ENCODE measurements at regions not wholly inside any gene's neighbourhood (a gene's known extent, or its start where the extent isn't known, plus 50 kb on each side); places are given as distances from the start of the nearest gene placed in this dataset.
"Not testable (repeated sequence)": the region's sequence is repeated elsewhere in the genome, so short reads cannot be mapped to it uniquely, and the experiment has no call there.

GRCh38 chr4:171308661-171309060 lies 504.5 kb upstream of the GALNTL6 start:
- no peak for DNase-seq

DNA sequence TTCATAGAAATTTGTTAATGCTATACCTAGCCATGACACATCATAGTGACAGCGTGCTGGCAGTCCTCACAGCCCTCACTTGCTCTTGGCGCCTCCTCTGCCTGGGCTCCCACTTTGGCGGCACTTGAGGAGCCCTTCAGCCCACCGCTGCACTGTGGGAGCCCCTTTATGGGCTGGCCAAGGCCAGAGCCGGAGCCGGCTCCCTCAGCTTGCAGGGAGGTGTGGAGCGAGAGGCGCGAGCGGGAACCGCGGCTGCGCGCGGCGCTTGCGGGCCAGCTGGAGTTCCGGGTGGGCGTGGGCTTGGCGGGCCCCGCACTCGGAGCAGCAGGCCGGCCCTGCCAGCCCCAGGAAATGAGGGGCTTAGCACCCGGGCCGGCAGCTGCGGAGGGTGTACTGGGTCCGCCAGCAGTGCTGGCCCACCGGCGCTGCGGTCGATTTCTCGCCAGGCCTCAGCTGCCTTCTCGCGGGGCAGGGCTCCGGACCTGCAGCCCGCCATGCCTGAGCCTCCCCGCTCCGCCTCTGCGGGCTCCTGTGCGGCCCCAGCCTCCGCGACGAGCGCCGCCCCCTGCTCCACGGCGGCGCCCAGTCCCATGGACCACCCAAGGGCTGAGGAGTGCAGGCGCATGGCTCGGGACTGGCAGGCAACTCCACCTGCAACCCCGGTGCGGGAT lies 515.0 kb upstream of the GALNTL6 start:
- DNase-seq, result not testable (repeated sequence)

- no peak for DNase-seq
Measured at GRCh38 chr4:171288816-171289432, 524.3 kb upstream of the GALNTL6 start.

DNA sequence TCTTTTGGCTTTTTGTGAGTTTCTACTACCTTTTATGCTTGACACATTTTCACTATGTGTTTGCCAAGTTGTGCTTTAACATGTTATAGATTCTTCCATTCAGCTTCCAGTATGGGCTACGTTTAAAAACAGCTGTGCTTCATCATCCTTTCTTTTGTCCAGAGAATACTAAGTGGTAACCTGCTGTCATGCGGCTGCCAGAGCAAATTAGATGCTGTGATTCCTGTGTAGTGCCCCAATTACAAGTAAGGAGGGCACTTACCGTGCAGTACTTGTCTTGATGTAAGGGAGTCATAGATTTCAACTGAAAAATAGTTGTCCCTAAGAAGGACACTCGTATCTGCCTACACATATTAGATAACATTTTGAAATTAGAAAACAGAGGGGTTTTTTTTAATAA lies 531.8 kb upstream of the GALNTL6 start:
- no peak for DNase-seq

DNA sequence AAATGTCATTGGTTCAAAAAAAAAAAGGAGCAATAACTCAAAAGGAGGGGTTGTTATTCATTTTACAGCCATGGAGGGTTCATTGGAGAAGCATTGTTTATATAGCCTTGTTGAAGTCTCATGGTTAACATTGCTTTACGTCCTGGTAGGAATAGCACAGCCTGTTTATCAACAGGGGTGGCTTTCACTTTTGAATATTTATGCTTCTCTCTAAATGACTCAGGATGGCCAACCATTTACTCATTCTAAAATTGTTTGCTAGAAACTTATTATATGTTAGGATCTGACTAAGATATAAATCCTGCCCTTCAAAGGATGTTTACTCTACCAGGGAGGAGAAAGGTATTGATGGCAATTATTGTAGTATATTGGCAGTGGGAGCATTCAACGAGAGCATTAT lies 534.1 kb upstream of the GALNTL6 start:
- no peak for DNase-seq

DNA sequence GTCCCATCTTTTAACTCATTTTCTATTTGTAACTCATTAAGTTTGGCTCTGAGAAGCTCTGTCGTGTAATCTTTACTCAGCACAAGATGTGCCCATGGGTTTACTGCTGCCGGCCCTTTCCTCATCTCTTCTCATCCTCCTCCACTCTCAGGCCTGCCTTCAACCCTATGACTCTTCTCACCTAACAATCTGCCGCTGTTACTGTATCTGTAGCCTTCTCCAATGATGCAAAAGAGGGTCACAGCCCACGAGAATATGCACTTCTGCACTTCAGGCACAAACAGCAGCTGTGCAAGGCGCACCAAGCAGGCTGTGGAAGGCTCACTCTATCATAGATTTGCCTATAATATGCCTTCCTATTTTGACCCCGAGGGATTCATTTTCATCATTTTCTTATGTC lies 546.5 kb upstream of the GALNTL6 start:
- DNase-seq, result no peak

DNA sequence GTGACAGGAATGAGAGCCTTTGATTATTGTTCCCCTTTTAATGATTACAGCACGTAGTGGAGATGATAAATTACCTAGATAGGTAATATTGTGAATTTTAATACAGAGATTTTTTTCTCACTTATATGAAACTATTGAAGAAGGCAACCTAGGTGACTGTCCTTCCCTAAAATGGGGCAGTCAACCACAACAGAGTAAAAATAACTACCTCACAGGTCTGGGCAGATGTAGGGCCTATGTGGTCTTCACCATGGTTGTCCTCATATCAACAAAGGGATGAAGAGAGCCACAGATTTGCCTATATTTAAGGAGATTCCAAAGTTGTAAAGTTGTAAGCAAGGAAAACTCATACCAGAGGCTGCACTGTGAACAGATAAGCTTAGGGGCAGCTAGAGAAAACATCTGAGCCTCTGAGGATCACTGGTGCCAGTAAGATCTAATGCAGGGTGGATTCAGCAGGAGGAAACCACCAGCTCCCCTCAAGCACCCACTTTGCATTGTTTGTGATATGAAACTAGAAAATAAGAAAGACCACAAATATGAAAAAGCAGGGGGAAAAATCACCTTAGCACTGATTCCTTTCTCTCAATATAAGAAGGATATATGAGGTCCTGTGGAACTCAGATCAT lies 547.9 kb upstream of the GALNTL6 start:
- no peak for DNase-seq

DNA sequence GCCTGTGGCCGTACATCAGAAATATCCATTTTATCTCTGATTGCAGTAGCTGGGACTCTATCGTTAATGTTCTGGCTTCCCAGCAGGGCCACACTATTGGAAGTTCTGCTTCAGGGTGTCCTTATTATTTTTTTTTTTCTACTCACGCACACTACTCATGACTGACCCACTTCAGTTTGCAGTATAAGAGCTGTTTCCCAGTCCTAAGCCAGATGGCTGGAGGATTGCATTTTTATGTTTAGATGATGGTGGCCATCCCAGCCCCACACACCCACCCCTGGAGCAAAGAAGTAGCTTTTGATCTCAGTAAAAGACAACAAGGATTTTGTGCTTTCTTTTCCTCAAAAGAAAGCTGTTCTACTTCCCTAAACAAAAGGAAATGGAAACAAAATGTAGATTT lies 557.0 kb upstream of the GALNTL6 start:
- no peak for DNase-seq

DNA sequence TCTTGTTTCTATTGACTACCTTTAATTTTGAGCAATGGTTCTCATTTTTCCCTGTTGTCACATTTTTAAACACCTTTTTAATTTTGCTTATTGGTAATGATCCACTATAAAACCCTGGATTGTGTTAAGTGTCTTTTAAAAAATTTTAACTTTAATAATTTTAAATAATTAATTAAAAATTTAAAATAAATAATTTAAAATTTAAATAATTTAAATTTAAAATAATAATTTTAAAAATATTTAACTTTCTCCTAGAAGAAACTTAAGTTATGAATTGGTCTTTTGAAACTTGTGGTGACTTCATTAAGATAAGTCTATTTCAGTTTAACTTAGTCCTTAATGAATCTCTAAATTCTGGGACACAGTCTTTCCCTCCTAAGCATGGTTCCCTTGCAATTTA lies 566.3 kb upstream of the GALNTL6 start:
- DNase-seq, result no peak

- DNase-seq, result no peak
Measured at GRCh38 chr4:171242831-171243230, 570.4 kb upstream of the GALNTL6 start.

- no peak for DNase-seq
Measured at GRCh38 chr4:171239196-171239595, 574.0 kb upstream of the GALNTL6 start.

DNA sequence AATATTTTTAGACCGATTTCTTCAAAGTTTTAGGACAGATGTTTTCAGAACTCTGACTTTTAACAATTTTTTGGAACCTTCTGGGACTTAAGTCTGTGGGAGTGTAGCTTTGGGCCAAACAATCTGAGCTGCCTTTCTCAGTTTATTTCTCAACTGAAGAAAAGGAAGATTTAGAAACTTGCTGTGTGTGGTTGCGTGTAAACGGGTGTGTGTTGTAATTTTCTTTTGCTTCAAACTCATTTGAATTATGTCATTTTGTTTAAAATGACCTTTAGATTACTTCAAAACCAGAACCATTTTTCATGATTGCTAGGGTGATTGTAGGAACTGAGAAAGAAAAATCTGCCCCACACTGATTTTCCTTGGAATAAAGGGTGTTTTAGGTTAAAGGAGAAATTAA lies 577.7 kb upstream of the GALNTL6 start:
- DNase-seq, result no peak

GRCh38 chr4:171229354-171229753 lies 583.9 kb upstream of the GALNTL6 start:
- not testable (repeated sequence) for DNase-seq

GRCh38 chr4:171221181-171221580 lies 592.0 kb upstream of the GALNTL6 start:
- DNase-seq, result no peak

DNA sequence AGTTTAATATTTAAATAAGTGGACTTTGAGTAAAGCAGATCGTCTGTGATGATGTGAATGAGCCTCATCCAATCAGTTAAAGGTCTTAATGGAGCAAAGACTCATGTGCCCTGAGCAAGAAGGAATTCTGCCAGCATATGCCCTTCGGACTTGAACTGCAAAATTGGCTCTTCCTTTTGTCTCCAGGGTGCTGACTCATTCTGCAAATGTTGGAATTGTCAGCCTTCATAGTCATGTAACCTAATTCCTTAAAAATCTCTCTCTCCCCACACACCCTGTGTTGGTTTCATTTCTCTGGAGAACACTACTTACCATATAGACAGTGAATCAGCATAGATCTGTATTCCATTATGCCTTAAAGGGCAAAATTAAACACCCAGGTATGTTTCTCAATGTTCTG lies 609.8 kb upstream of the GALNTL6 start:
- peak; percentile 48 for DNase-seq

DNA sequence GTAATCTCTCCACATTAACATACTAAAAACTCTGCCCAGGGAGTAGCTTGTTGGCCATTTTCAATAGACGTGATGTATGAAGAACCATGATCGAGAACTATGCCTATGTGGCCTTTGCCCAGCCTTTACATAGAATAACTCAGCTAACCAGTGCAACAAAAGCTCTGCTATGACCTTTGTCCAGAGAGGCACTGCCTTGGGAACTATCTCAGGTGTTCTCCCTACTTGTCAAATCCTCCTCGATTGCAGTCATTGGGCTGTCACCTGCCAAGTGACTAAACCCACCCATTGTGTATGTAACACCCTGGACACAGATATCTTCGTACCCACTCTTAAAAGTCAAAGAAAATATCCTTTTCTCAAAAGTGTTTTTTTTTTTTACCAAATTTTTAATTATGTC lies 610.3 kb upstream of the GALNTL6 start:
- no peak for DNase-seq

DNA sequence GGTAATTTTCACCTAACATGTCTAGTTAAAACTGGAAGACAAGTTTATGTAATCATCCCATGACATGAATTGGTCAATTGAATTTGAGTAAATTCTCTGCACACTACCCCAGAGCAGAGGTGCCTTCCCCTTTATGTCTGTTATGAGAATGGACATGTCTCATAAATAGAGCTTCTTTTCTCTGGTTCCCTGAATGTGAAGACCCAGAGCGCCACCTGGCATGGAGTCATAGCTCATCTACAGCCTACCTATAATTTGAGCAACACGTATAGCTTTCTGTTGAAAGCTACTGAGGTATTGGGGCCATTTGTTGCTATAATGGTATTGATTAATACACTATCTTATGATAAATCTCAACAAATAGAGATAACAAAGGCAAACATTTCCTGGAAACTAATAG lies 626.5 kb upstream of the GALNTL6 start:
- no peak for DNase-seq

DNA sequence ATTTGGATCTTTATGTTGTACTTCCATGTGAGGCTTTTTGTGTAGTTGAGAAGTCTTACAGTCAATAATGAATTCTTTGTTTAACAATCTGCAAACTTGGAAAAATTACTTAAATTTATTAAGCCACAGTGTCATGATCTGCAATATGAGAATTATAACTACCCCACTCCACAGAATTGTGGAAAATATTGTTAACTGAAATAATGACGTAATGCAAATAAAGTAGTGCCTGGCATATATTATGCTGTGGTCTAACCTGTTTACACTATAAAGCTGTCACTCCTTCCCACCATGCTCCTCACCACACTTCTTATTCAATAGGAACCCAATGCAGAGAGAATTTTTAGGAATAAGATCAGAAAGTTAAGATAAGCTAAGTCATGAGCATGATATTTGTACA lies 632.1 kb upstream of the GALNTL6 start:
- DNase-seq, result no peak

DNA sequence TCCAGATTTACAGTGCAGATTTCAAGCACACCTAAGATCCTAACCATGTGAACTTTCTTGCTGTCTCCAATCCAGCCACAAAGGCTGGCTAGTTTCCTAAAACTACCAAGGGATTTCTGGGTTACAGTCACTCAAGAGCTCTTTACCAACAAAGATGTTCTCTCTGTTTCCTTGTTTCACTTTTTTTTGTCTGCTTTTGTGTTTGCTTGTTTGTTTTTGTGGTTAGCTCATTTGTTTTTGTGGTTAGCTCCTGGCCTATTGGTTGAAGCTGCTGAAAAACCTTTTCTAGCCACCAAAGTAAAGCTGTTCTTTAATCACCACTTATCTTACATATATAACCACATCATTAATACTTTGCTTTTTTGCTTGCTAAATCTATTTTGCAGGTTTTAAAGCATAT lies 642.5 kb upstream of the GALNTL6 start:
- DNase-seq, result no peak

DNA sequence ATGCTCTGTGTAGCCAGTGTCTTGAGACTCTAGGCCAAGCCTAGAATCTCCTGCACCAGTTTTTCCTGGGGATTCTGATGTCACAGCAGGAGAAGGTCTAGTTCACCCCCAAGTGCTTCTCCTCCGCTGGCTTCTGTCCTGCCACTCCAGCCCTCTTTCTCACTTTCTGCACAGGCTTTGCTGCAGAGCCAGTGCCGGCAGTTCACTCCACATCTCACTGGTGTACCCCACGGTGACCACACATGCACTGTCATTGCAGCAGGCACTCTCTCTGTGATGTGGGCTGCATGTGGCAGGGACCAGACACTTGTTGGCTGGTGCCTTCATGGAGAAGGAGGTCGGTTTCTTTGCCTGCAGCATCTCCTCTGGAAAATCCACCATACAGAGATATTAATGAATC lies 643.8 kb upstream of the GALNTL6 start:
- no peak for DNase-seq

DNA sequence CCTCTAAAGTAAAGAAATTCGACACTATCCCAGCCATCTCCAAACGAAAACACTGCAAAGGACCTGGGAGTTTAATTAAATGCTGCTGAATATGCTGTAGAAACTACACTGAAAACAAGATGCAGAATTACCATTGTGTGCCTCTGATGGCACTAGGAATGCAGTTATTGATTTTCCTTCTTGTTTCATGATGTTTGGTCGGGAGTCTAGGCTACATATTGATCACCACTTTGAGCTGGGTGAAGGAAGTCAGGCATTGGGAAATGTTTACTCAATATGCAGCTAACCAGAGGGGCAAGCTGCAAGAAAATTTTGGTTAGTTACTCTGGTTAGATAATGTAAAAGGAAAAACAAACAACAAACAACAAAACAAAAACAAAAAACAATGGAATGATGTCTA lies 650.7 kb upstream of the GALNTL6 start:
- no peak for DNase-seq

DNA sequence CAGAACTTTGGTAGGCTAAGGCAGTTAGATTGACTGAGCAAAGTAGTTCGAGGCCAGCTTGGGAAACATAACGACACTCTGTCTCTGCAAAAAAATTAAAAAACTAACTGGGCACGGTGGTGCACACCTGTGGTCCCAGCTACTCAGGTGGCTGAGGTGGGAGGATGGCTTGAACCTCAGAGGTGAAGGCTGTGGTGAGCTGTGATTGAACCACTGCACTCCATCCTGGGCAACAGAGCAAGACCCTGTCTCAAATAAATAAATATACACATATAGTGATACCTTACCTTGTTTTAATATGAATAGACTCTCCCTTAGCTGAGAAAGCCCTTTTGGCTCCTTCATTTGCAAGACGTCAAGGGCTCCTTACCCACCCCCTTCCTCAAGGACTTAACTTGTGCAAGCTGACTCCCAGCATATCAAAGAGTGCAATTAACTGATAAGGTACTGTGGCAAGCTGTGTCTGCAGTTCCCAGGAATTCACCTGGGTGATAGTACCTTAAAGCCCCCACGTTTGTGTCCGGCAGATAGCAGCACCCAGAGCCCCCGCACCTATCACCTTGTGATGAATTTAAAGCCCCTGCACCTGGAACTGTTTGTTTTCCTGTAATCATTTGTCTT lies 655.6 kb upstream of the GALNTL6 start:
- DNase-seq, result no peak

GRCh38 chr4:171142639-171143038 lies 670.6 kb upstream of the GALNTL6 start:
- no peak for DNase-seq

DNA sequence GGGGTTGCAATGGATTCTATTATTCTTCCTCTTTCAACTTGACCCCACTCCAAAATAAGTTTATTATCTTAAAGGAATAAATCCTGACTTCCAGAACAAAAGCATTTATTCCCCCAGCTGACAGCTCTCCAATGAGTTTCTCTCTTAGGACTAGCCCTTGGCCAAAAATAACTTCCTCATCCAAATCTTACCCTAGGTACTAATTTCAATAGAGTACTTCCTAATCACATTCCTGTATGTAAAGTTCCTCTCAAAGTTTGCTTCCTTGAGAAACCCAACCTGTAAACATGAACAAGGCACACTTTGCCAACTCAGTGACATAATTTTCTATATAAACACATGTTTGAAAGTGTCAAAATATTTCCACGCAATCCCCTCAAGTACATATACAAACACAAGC lies 671.2 kb upstream of the GALNTL6 start:
- DNase-seq, result no peak
